ENCODE measurements at regions not wholly inside any gene's neighbourhood (a gene's known extent, or its start where the extent isn't known, plus 50 kb on each side); places are given as distances from the start of the nearest gene placed in this dataset.

DNA sequence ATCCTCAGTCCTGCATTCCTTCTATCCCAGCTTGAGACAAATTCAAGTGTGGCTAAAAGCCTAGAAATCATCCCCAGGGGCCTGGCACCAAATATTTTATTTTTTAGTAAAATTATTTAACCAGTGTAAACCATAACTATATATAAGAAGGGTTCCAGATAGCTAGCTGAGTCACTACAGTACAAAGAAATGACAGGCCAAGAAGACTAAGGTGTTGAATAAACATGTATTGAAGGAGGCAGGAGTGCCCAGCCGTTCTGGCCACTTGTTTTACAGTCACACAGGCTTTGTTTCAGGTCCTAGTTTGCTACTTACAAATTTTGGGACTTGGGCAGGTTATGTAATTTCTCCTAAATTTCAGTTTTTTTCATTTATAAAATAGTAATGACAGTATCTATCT is 225.9 kb upstream of the PITX2 start:
- TF ChIP-seq, protein P1, sequence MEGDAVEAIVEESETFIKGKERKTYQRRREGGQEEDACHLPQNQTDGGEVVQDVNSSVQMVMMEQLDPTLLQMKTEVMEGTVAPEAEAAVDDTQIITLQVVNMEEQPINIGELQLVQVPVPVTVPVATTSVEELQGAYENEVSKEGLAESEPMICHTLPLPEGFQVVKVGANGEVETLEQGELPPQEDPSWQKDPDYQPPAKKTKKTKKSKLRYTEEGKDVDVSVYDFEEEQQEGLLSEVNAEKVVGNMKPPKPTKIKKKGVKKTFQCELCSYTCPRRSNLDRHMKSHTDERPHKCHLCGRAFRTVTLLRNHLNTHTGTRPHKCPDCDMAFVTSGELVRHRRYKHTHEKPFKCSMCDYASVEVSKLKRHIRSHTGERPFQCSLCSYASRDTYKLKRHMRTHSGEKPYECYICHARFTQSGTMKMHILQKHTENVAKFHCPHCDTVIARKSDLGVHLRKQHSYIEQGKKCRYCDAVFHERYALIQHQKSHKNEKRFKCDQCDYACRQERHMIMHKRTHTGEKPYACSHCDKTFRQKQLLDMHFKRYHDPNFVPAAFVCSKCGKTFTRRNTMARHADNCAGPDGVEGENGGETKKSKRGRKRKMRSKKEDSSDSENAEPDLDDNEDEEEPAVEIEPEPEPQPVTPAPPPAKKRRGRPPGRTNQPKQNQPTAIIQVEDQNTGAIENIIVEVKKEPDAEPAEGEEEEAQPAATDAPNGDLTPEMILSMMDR (IDR thresholded peaks at IDR 0.05): no peak
- TF ChIP-seq ZFX (IDR thresholded peaks at IDR 0.05; ENCODE audit: borderline replicate concordance): no peak
